Vagina (tissue), 2 donors: ENCODE measurements at regions not wholly inside any gene's neighbourhood (a gene's known extent, or its start where the extent isn't known, plus 50 kb on each side); places are given as distances from the start of the nearest gene placed in this dataset.

Experiments
- CTCF ChIP-seq, 3 experiments: fragments of 450-650 bp in 2 of 3; fragments of 200-600 bp in 1 of 3; sonication (generic) in 1 of 3; IDR thresholded peaks; one replicate each; pipeline ENCODE4 v1.5.1; 2017 to 2019; ENCODE audit warnings: antibody characterized with exemption in 3 of 3, mild to moderate bottlenecking in 2 of 3, moderate library complexity in 2 of 3
- POLR2A ChIP-seq, 2 donors: fragments of 450-650 bp; IDR thresholded peaks; one replicate each; pipeline ENCODE4 v1.6.1; 2017; ENCODE audit warnings: antibody characterized with exemption in 2 of 2, mild to moderate bottlenecking in 2 of 2, moderate library complexity in 2 of 2
- POLR2AphosphoS5 ChIP-seq, 2 donors: sonication (generic); formaldehyde crosslinking; IDR thresholded peaks; one replicate each; pipeline ENCODE4 v1.9.0; 2017; ENCODE audit warnings: antibody characterized with exemption in 2 of 2, mild to moderate bottlenecking in 2 of 2, low read depth in 1 of 2; ENCODE audit not compliant: insufficient read depth in 1 of 2

DNA sequence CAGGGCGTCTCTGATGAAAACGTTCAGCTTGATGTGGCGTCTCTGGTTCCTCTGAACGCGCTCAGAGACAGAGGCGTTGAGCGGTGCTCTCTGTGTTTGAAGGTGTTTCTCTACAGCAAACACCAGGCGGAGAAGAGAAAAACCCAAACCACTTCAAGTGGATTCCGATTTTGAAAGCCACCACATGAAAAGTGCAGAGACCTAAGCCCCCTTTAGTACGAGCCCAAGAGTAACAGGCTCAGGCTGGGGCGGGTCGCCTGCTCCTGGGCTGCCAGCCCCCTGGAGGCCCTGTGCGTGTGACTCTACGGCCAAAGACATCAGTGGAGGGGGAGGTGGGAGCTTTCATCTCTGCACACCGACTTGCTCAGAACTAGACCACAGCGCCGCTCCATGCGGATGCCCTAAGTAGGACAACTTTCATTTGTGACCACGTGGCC lies 328.4 kb downstream of the MAF start:
- no peak for TF ChIP-seq CTCF (IDR thresholded peaks at IDR 0.05)
- TF ChIP-seq POLR2AphosphoS5 (IDR thresholded peaks at IDR 0.05; ENCODE audit: insufficient read depth in 1 of 2, low read depth in 1 of 2): no peak
- TF ChIP-seq POLR2A (IDR thresholded peaks at IDR 0.05): no peak
